Transverse colon (tissue), 4 donors: ENCODE measurements at regions not wholly inside any gene's neighbourhood (a gene's known extent, or its start where the extent isn't known, plus 50 kb on each side); places are given as distances from the start of the nearest gene placed in this dataset.

Experiments used
- DNase-seq: peaks from one replicate; pipeline ENCODE4 v3.0.0-alpha.2; 2019
- H3K27ac ChIP-seq, 4 donors: fragments of 200-600 bp; sonication (generic); 2 replicates each; pipeline ENCODE4 v1.5.1; 2016 to 2018; ENCODE audit warnings: inconsistent platforms in 4 of 4
- H3K27me3 ChIP-seq: fragments of 200-600 bp; sonication (generic); 2 replicates; pipeline ENCODE4 v1.5.1; 2017; ENCODE audit warnings: inconsistent platforms
- H3K36me3 ChIP-seq, 4 donors: fragments of 200-600 bp; sonication (generic); 2 replicates each; pipeline ENCODE4 v1.5.1; 2017 to 2019; ENCODE audit warnings: inconsistent platforms in 4 of 4
- H3K4me1 ChIP-seq, 4 donors: fragments of 200-600 bp; sonication (generic); 2 replicates each; pipeline ENCODE4 v1.5.1; 2017 to 2020; ENCODE audit warnings: inconsistent platforms in 4 of 4
- H3K4me3 ChIP-seq, 4 donors: fragments of 200-600 bp; sonication (generic); 1 replicate in 1 of 4; 2 replicates in 3 of 4; pipeline versions ENCODE4 v1.5.1 to v1.6.1; 2017 to 2019; ENCODE audit warnings: inconsistent platforms in 4 of 4
- H3K9me3 ChIP-seq, 2 donors: fragments of 200-600 bp; sonication (generic); 2 replicates each; pipeline ENCODE4 v1.5.1; 2017 to 2019; ENCODE audit warnings: inconsistent platforms in 2 of 2
- EP300 ChIP-seq: sonication (generic); formaldehyde crosslinking; IDR thresholded peaks from one replicate; pipeline ENCODE4 v1.6.1; 2017; ENCODE audit warnings: antibody characterized with exemption, low read depth
- POLR2A ChIP-seq: fragments of 450-650 bp; IDR thresholded peaks from one replicate; pipeline ENCODE4 v1.6.1; 2016; ENCODE audit warnings: antibody characterized with exemption, mild to moderate bottlenecking, moderate library complexity
- POLR2AphosphoS5 ChIP-seq, 3 donors: sonication (generic); formaldehyde crosslinking; IDR thresholded peaks; one replicate each; pipeline ENCODE4 v1.6.1; 2016; ENCODE audit warnings: antibody characterized with exemption in 3 of 3
- WGBS, 2 donors: methylation state at CpG; one replicate each; pipeline ENCODE4 v1.1.5; 2018; ENCODE audit warnings: low coverage in 1 of 2; 5-methylcytosine and 5-hydroxymethylcytosine counted together
- in situ Hi-C, 4 donors: fragments of 200-750 bp; cut with MboI; loops; one replicate each; pipeline versions ENCODE4 v1.15.0 to v1.15.1; 2017; ENCODE audit warnings: low sequenced_read_pairs in 3 of 4, low pct_ligation_motif_present in 1 of 4, low pct_unique_long_range_greater_than_20kb in 1 of 4
- intact Hi-C: fragments of 100-400 bp; cut with DNase I; formaldehyde crosslinking; loops from one replicate; pipeline ENCODE4 v1.15.1; 2023; ENCODE audit warnings: low total_unique reads
- TF ChIP-seq, protein P1 (sequence below), 5 experiments: fragments of 200-600 bp in 3 of 5; fragments of 450-650 bp in 2 of 5; sonication (generic) in 3 of 5; IDR thresholded peaks; 1 replicate in 2 of 5; 2 replicates in 3 of 5; pipeline ENCODE4 v1.5.1; 2016 to 2017; ENCODE audit warnings: antibody characterized with exemption in 5 of 5, inconsistent platforms in 3 of 5, mild to moderate bottlenecking in 2 of 5, moderate library complexity in 1 of 5

GRCh38 chr22:48867891-48868290 is 959.8 kb downstream of the BRD1 start:
- Histone ChIP-seq H3K27ac (no peak overlapping the region), H3K4me3 (no peak overlapping the region), H3K4me1 (no peaks in the 10 kb centered on the region), H3K36me3 (no peaks in the 10 kb centered on the region), H3K9me3 (no peaks in the 10 kb centered on the region), H3K27me3 (peaks cover 3% of the 10 kb centered on the region)
- 66 to 100% methylated on average over 1 to 10 of the region's 10 CpGs for WGBS, 2 donors
- no peak for DNase-seq
- intact Hi-C loops (no loop called here), in situ Hi-C loops (no loop called here)
- TF ChIP-seq POLR2AphosphoS5 (IDR thresholded peaks at IDR 0.05), result no peak
- TF ChIP-seq, protein P1, sequence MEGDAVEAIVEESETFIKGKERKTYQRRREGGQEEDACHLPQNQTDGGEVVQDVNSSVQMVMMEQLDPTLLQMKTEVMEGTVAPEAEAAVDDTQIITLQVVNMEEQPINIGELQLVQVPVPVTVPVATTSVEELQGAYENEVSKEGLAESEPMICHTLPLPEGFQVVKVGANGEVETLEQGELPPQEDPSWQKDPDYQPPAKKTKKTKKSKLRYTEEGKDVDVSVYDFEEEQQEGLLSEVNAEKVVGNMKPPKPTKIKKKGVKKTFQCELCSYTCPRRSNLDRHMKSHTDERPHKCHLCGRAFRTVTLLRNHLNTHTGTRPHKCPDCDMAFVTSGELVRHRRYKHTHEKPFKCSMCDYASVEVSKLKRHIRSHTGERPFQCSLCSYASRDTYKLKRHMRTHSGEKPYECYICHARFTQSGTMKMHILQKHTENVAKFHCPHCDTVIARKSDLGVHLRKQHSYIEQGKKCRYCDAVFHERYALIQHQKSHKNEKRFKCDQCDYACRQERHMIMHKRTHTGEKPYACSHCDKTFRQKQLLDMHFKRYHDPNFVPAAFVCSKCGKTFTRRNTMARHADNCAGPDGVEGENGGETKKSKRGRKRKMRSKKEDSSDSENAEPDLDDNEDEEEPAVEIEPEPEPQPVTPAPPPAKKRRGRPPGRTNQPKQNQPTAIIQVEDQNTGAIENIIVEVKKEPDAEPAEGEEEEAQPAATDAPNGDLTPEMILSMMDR (IDR thresholded peaks at IDR 0.05), result no peak

- H3K27me3 ChIP-seq, result peaks cover 3% of the 10 kb centered on the region
- H3K4me3 ChIP-seq, result no peak overlapping the region
- no peaks in the 10 kb centered on the region for H3K4me1 ChIP-seq
- intact Hi-C loops, result no loop called here
- in situ Hi-C loops, result no loop called here
- DNase-seq, result no peak
- no peaks in the 10 kb centered on the region for H3K9me3 ChIP-seq
- no peak overlapping the region for H3K27ac ChIP-seq
- no peaks in the 10 kb centered on the region for H3K36me3 ChIP-seq
- 77% methylated on average over 22 of the region's 22 CpGs; no CpG with 5 or more reads in 1 of the 2 donors for WGBS, 2 donors
- TF ChIP-seq EP300, result no peak
- TF ChIP-seq, protein P1 (IDR thresholded peaks at IDR 0.05), result no peak
- no peak for TF ChIP-seq POLR2A
- TF ChIP-seq POLR2AphosphoS5 (IDR thresholded peaks at IDR 0.05), result no peak
Measured at GRCh38 chr22:48866906-48867681, 960.6 kb downstream of the BRD1 start.

GRCh38 chr22:48864748-48865147 is 962.9 kb downstream of the BRD1 start:
- TF ChIP-seq EP300 (no peak), POLR2AphosphoS5 (IDR thresholded peaks at IDR 0.05) (no peak), POLR2A (no peak)
- TF ChIP-seq, protein P1 (IDR thresholded peaks at IDR 0.05), result no peak
- no peak for DNase-seq
- Histone ChIP-seq H3K9me3 (no peaks in the 10 kb centered on the region), H3K4me3 (no peak overlapping the region), H3K36me3 (no peaks in the 10 kb centered on the region), H3K27ac (no peak overlapping the region), H3K4me1 (no peaks in the 10 kb centered on the region), H3K27me3 (no peaks in the 10 kb centered on the region)
- WGBS, 2 donors, result 71% methylated on average over 10 of the region's 10 CpGs; no CpG with 5 or more reads in 1 of the 2 donors
- in situ Hi-C loops (no loop called here), intact Hi-C loops (no loop called here)

GRCh38 chr22:48863965-48864528 is 963.6 kb downstream of the BRD1 start:
- Histone ChIP-seq H3K27me3 (no peaks in the 10 kb centered on the region), H3K27ac (no peak overlapping the region), H3K4me3 (no peak overlapping the region), H3K4me1 (no peaks in the 10 kb centered on the region), H3K9me3 (no peaks in the 10 kb centered on the region), H3K36me3 (no peaks in the 10 kb centered on the region)
- in situ Hi-C loops (no loop called here), intact Hi-C loops (no loop called here)
- WGBS, 2 donors, result 75% methylated on average over 4 of the region's 7 CpGs; no CpG with 5 or more reads in 1 of the 2 donors
- TF ChIP-seq, protein P1 (IDR thresholded peaks at IDR 0.05), result no peak
- no peak for TF ChIP-seq POLR2A
- TF ChIP-seq POLR2AphosphoS5 (IDR thresholded peaks at IDR 0.05), result no peak
- TF ChIP-seq EP300, result no peak
- DNase-seq, result no peak
